GM21423 (cell line): ENCODE measurements at regions not wholly inside any gene's neighbourhood (a gene's known extent, or its start where the extent isn't known, plus 50 kb on each side); places are given as distances from the start of the nearest gene placed in this dataset.

ENCODE experiments used
- ATAC-seq: cut with Tn5 transposase; IDR thresholded peaks from one replicate; pipeline ENCODE4 v1.9.1; 2021; ENCODE audit warnings: mild to moderate bottlenecking, moderate library complexity; ENCODE audit not compliant: unreplicated experiment

DNA sequence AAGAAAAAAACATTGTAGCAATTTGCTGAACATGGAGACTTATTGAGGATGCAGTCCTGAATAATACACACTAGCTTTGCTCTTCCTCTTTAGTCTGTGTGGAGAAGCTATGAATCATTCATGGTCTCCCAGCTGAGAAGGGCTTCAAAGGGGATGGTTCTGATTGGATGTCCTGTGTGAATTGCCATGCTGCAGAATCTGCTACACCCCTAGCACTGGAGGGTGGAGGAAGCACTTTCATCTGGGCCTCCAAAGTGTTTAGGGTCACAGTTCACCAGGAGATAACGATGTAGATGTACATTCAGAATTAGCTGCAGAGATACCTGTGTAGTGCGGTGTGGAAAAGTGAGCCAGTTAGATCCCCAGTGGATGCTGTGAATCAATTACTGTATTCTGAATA lies 321.1 kb upstream of the EDNRB start:
- ATAC-seq = no peak

DNA sequence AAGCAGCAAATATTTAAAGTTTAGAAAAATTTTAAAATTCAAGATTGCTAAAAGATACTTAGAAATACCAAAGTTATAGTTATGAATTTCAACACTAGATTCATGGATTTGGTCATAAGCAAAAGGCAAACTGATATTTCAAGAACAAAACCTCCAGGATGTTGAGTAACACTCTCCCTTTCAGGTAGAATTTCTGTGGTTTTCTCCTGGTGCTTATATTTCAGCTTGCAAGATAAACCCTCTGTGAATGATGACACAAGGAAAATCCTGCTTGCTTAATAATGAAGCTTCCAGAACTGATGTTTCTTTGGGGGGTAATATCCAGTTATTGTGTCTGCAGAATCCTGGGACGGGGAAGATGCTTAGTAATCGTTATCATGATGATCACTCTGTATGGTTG lies 320.3 kb upstream of the EDNRB start:
- no peak for ATAC-seq

DNA sequence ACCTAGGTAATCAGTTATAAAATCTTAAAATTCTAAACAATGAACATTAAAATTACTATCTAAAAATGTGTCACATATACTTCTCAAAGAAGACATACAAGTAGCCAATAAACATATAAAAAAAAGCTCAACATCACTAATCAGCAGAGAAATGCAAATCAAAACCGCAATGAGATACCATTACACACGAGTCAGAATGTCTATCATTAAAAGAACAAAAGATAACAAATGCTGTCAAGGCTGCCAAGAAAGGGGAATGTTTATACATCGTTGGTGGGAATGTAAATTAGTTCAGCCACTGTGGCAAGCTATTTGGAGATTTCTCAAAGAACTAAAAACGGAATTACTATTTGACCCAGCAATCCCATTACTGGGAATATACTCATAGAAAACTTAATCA lies 310.3 kb upstream of the EDNRB start:
- ATAC-seq = no peak

DNA sequence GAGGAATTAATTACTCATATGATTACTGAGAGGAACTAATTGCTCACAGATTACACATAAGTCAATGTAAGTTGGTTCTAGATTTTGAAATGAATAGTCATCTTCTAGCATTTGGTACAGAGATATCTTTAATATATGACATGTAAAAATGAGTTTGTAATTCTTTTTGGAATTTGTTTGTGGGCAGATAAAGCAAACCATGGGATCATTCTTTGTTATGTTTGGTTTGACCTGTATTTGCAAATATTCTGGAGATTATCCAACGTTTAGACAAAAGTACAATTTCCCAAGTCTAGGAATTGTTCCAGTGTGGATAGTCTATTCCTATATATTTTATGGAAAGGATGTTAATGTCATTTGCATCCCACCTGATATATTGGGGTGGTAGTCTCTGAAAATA lies 309.6 kb upstream of the EDNRB start:
- ATAC-seq = no peak

DNA sequence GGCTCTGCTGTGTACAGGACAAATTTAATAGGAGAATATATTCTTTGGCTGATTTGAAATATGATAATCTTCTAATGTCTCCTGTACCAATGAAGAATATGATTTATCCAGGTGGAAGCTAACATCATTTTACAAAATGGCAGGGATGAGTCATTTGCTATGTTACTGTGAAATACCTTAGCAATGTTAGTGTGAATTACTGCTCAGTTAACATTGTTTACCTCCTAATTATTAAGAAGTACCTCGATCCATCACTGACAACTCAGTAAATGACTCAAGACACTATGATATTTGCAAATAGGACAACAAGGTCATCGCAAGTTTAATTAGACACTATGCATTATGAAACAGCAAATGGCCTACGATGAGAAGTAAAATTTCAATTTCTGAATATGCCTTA lies 309.1 kb upstream of the EDNRB start:
- ATAC-seq = no peak

DNA sequence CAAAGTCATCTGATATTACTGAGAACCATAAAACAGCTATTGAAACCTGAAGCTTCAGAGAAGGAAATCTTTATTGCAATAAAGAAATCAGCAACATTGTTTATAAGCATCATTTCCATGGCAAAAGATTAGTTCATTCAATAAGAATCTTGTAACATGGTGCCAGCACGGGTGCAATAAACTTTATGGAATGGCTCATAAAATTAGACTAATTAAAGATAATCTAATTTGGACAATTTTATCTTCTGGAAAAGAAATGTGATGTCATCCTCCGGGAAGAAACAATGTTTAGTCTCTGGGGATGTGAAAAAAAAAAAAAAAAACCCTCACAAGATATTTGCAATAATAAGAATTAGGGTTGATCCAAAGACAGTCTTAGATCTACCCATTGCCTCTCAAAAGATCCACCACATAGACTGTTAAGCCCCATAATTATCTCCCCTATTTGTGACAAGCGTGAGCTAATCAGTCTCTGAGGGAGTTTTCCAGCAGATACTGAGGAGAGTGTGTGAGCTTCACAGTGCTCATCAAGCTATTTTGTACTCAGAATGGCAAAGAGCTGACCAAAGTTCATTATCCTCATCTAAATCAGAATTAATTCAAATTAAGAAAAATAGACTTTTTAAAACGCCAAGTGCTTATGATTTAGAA lies 297.0 kb upstream of the EDNRB start:
- ATAC-seq = no peak

DNA sequence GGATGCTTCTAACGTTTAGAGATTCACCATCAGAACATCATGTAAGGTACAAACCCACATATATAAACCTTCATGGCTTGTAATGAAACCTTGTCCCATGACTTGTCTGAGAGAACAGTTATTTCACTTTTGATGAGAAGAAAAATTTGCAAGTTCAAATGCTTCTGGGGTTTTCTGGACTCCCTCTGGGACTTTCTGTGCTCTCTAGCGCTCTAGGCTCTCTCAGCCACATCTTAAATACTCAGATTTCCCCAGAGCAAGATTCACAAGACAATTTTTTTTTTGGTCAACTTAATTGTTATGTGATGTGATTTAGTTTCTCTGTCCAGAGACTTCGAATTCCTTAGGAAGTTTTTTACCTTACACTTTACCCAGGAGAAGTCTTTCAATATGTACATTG lies 282.8 kb upstream of the EDNRB start:
- peak; percentile 69 for ATAC-seq

DNA sequence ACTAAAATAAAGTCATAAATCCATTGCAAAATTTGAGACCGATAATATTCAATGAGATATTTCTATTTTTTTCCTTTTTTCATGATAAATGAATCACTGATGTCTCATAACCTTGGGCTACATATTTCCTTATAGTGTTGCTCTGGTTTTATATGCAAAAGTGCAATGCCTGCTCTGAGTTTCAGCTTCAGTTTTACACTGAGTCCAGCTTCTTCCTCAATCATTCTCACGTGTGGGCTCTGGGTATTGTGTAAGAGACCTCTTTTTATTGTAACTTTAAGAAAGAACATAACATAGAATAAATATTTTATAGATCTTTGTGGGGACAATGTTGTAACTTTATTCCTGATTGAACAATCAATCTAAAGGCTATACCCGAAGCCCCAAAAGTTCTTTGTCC lies 280.2 kb upstream of the EDNRB start:
- no peak for ATAC-seq

DNA sequence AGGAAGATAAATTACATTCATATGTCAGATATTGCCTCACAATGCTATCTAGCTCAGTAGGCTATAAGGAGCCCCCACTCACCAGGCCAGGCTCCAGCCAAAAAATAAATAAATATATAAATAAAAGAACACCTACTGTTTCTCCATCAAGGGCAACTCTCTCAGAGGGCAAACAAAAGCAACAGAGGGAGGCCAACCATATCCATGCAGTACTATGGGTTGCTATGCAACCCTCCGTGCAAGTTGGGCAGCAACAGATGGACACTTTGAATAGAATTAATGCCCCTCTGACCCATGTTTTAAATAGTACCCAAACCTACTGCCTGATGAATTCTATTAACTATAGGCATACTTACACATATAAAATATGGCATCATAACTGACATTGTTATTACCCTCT lies 279.8 kb upstream of the EDNRB start:
- ATAC-seq = no peak

DNA sequence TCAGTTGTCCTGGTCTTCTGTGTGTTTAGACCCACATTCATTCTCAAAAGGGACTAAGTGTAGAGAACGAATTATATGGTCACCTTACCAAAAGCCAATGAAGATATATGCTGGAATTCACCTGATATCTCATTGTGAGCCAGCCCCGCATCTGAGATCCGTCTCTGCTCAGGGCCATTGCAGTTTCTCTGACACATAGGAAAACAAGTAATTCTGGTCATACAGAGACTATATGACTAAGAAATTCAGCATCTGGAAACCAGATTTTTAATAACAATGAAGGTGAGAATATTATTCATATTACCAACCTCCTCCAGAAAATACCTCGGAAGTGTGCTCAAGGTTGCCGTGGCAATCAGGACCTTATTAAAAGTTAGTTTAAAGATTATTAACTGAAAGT lies 278.6 kb upstream of the EDNRB start:
- no peak for ATAC-seq

DNA sequence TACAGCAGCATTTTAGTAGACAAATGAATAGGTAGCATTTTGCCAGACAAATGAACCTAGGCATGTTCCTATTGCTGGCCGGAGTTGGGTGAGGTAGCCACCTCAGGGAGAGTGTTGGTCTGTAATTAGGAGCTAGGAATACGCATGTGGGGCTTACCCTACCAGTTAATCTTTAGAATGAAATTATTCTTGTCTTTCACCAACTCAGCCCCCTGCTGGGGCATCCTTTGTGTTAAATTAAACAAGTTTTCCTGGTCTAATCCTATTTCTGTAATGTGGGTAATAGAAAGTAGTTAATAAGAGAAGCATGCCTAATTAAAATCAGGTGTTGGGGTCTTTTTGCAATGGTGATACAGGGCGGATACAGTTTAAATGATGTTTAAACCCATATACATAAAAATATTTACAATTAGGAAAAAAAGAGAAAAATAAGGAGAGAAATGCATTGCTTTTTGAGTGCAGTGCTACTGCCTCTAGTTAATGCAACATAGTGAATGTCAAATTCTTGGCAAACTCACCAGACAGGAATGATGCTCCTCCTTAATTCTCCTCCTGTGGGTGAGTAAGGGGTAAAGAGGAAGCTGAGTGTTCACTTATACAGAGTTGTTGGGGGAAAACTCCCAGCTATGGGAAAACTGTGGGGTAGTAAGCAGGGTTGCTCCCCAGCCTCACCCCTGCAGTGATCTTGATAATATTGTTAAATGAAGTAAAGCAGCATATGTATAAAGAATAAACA lies 276.4 kb upstream of the EDNRB start:
- no peak for ATAC-seq

DNA sequence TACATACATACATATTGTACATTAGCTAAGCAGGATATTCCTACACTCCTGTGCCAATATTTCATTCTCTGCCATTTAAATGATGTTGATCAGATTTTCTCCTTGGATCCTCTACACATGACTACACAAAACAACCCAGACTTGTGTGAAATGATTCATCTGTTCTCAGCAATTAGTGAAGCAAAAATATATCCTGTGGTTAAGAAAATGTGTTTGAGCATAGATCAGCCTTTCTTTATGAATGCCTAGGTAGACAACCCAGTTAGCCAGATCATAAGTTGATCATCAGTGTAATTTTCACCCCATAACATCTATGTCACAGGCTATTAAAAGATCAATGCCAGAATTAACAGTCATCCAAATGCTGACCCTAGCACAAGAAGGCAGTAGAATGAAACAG lies 275.2 kb upstream of the EDNRB start:
- peak; percentile 52 for ATAC-seq

DNA sequence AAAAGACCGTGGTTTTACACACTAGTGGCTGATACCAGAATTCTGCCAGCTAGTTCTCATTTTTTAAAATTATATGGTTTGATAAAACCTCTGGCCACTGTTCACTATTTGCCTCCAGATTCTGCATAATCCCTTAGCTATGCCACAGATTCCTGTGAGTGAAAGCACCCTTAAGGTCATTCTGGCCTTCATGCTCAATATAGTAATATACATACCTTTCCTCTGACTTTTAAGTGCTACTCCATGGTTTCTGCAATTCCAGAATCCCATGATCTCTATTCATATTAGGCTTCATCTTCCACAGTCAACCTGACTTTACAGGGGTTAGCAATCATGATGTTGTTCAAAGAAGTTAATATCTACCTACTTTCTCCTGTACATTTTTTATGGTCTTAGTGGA lies 274.1 kb upstream of the EDNRB start:
- no peak for ATAC-seq

DNA sequence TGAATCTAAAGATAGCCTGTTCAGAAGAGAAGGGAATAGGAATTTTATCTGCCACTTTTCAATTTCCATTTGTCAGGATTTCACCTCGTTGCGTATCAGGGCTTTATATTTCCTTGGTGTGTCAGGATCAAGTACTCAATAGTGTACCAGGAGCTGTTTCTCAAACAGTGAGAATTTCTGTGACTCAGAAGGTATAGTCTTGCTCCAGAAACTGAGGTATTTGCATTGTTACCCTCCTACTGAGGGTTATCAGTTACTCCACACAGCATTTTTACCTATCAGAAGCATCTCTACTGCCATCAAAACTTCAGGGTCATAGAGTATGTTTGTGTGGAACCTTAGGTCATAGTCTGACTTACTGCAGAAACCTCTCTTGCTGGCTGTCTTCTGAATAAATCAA lies 271.7 kb upstream of the EDNRB start:
- ATAC-seq = no peak

DNA sequence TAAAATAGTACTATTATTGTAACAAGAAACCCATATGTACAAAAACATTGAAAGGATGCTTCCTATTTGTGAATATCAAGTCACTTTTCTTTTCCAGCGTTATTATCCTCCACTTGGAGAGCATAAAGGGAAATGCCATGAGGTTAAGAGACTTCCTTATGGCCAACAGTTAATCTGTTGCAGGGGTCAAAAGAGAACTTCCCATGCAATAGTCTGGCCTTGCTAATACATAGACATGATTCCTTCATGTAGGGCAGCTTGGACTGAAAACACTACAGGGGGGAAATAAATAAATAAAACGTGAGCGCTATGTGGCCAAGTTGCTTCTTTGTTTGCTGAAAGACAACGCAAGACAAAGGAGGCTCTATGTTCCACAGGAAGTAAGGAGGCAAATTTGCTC lies 269.1 kb upstream of the EDNRB start:
- ATAC-seq = no peak

DNA sequence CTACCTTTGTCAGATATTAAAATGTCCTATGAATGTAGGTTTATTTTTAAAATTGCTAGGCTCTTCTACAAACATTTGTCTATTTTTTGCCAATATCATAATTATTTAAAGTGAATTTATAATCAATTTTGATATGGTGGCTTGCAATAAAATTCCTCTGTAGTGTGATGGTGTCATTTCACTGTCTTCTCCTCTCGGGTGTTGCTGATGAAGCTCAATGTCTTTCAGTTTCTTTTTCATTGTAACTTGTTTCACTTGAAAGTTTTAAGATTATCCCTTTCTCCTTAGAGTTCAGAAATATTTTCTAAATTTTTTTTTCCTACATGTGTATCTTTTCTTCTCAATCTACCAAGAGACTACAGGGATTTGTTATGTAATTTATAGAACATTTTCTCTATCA lies 267.1 kb upstream of the EDNRB start:
- ATAC-seq = no peak

DNA sequence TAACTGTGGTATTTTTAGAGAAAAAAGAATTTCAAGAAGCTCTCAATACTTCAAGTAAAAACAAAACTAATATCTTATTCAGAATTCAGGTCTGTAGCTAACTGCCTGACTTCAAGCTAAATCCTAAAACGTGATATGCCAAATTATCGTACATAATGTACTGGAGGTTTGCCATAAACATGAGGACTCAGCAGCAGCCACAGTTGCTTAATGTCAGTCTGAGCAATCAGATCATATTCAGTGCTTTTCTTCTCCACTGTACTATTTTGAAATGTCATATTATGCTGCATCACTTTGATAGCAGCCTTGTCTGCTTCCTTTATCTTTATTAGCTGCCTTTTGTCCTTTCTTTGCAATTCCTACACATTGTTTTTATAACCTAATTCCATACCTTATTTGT lies 265.1 kb upstream of the EDNRB start:
- ATAC-seq = no peak

DNA sequence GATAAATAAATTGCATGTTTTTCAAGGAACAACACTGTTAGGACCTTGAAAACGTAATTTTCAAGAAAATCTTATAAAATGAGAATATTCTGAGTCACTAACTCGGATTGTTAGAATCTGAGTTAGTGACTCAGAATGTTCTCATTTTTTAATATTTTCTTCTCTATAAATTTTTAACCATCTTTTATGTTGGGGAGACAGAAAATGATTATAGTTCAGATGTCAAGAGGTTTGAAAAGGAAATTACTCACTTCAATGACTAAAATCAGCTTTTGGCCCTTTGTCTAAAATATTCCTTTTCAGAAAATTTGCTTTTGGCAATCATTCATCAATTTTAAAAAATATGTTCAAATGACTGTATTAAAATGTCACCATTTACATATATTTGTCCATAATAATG lies 264.2 kb upstream of the EDNRB start:
- no peak for ATAC-seq

DNA sequence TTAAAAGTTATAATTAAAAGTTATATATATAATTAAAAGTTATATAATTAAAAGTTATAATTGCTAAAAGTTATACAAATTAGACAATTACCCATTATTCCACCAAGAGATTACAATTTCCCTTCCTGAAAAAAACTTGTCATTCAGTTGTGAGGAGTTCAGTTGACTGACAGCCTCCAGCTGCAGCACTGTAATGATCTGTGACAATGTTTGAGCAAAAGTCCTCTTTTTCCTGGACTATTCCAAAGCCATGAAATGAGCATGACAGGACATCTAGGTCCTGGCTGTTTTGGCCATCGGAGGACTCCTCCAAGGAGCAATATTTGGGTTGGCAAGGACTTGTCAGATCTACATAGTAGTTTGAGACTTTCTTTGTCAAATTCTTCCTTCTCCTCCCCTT lies 258.7 kb upstream of the EDNRB start:
- no peak for ATAC-seq

DNA sequence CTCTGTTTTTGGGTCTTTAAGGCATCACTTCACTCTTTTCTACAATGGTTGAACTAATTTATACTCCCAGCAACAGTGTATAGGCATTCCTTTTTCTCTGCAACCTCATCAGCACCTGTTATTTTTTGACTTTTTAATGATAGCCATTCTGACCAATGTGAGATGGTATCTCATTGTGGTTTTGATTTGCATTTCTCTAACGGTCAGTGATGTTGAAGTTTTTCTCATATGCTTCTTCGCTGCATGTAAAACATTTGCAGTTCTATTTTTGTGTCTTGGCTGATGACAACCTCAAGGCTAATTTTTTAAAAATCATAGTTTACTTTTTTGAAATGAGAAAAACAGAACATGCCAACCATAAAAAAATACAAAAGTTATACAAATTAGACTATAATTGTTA lies 258.2 kb upstream of the EDNRB start:
- no peak for ATAC-seq

DNA sequence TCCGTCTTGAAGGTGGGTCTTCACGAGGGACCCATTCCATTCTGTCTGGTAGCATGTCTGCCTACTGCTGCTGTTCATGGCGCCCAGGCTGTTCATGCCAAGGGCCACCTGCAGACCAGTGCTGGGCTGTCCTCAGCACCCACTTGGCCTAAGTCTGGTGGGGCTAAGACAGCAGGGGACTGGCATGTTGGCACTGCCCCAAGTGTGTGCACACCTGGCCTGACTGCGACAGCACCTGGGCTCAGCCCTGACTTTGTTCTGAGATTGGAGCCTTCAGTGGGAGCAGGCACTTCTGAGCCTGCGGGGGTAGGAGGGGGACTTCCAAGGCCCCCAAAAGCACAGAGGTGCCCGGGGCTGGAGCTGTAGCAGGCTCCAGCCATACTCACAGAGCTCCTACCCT lies 250.8 kb upstream of the EDNRB start:
- ATAC-seq = no peak

DNA sequence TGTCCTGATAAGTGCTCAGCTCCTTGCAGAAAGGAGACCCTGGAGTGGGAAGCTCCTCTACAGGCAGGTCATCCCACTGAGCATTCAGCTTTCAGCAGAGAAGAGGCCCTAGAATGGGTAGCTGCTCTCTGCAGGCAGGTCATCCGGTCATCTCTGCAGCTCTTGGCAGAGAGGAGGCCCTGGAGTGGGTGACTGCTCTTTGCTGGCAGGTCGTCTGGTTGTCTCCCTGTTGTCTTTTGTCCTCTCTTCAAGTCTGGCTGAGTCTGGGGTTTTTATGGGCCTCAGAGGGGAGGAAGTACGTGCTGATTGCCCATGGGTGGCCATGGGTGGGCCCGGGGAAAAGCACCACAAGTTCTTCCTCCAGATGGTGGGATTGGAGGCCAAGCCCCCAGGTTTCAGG lies 250.3 kb upstream of the EDNRB start:
- ATAC-seq = no peak

DNA sequence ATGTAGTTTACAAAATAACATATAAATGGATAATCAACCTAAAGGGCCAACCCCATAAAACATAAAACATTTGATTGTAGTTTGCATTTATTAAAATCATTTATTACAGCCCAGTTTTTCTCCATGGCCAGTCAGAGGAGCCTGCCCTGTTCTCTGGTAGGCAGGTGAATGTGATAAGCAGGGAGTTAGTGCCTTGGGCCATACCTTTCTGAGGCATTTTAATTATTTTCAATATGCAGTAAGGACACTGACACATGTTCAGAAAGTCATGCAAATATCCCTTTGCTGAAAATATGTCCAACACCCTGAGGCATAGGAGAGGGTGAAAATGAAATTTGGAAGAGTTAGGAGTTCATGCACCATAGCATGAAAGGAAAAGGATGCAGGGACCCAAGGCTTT lies 242.6 kb upstream of the EDNRB start:
- ATAC-seq = no peak
